Immature natural killer cell (primary cell): ENCODE measurements at regions not wholly inside any gene's neighbourhood (a gene's known extent, or its start where the extent isn't known, plus 50 kb on each side); places are given as distances from the start of the nearest gene placed in this dataset.

Source experiments
- DNase-seq, 3 donors: peaks; one replicate each; pipeline ENCODE4 v3.0.0; 2022; ENCODE audit warnings: mixed read lengths in 1 of 3
- H3K27ac Mint-ChIP-seq, 6 donors: one replicate each; pipeline ENCODE4 v1.8.0; 2020; ENCODE audit warnings: mixed read lengths in 6 of 6, mild to moderate bottlenecking in 5 of 6, inconsistent platforms in 4 of 6, moderate library complexity in 3 of 6
- H3K27me3 Mint-ChIP-seq, 3 donors: one replicate each; pipeline ENCODE4 v1.8.0; 2020 to 2021; ENCODE audit warnings: low read depth in 3 of 3, mild to moderate bottlenecking in 3 of 3, mixed read lengths in 3 of 3, moderate library complexity in 3 of 3, inconsistent platforms in 1 of 3
- H3K36me3 Mint-ChIP-seq, 3 donors: one replicate each; pipeline ENCODE4 v1.8.0; 2020; ENCODE audit warnings: mixed read lengths in 3 of 3, inconsistent platforms in 2 of 3, mild to moderate bottlenecking in 2 of 3
- H3K4me1 Mint-ChIP-seq, 2 donors: one replicate each; pipeline ENCODE4 v1.8.0; 2020; ENCODE audit warnings: inconsistent platforms in 2 of 2, mild to moderate bottlenecking in 2 of 2, mixed read lengths in 2 of 2, moderate library complexity in 1 of 2
- H3K4me3 Mint-ChIP-seq, 5 donors: one replicate each; pipeline ENCODE4 v1.8.0; 2020; ENCODE audit warnings: mild to moderate bottlenecking in 5 of 5, mixed read lengths in 5 of 5, inconsistent platforms in 3 of 5, moderate library complexity in 3 of 5
- H3K9me3 Mint-ChIP-seq, 6 donors: one replicate each; pipeline ENCODE4 v1.8.0; 2020; ENCODE audit warnings: mild to moderate bottlenecking in 6 of 6, mixed read lengths in 6 of 6, inconsistent platforms in 4 of 6, moderate library complexity in 3 of 6

- peak overlapping the region in 2 of 5 donors; percentile 15 to 47 for H3K4me3 Mint-ChIP-seq
Observed at GRCh38 chr7:25863729-25864110, 288.3 kb upstream of the NFE2L3 start.

GRCh38 chr7:25864511-25864910 lies 287.5 kb upstream of the NFE2L3 start:
- Mint-ChIP-seq H3K27me3 (peaks cover 14 to 42% (median 26%) of the 10 kb centered on the region in 3 donors), H3K36me3 (peaks cover 0 to 11% (median 6%) of the 10 kb centered on the region in 3 donors), H3K4me3 (no peak overlapping the region), H3K4me1 (peaks cover 19 to 33% of the 10 kb centered on the region in 2 donors), H3K9me3 (peaks cover 14 to 42% (median 27%) of the 10 kb centered on the region in 6 donors), H3K27ac (no peak overlapping the region)
- no peak for DNase-seq

More at GRCh38 chr7:25863729-25864110, 288.3 kb upstream of the NFE2L3 start:
- H3K27ac Mint-ChIP-seq: no peak overlapping the region
- DNase-seq: no peak
- H3K4me1 Mint-ChIP-seq: peaks cover 20 to 35% of the 10 kb centered on the region in 2 donors
- peaks cover 15 to 47% (median 34%) of the 10 kb centered on the region in 6 donors for H3K9me3 Mint-ChIP-seq
- H3K27me3 Mint-ChIP-seq: peaks cover 11 to 41% (median 26%) of the 10 kb centered on the region in 3 donors
- peaks cover 0 to 11% (median 9%) of the 10 kb centered on the region in 3 donors for H3K36me3 Mint-ChIP-seq

GRCh38 chr7:25864943-25865751 lies 286.9 kb upstream of the NFE2L3 start:
- Mint-ChIP-seq H3K4me3 (no peak overlapping the region), H3K4me1 (peaks cover 19 to 27% of the 10 kb centered on the region in 2 donors), H3K9me3 (peaks cover 8 to 42% (median 21%) of the 10 kb centered on the region in 6 donors), H3K27ac (no peak overlapping the region), H3K27me3 (peaks cover 15 to 42% (median 28%) of the 10 kb centered on the region in 3 donors), H3K36me3 (peaks cover 0 to 4% (median 0%) of the 10 kb centered on the region in 3 donors)
- DNase-seq: no peak

GRCh38 chr7:25868509-25868908 lies 283.5 kb upstream of the NFE2L3 start:
- no peak overlapping the region for H3K4me3 Mint-ChIP-seq
- H3K36me3 Mint-ChIP-seq: peaks cover 0 to 3% (median 3%) of the 10 kb centered on the region in 3 donors
- no peak overlapping the region for H3K27ac Mint-ChIP-seq
- DNase-seq: no peak
- peaks cover 0 to 13% (median 2%) of the 10 kb centered on the region in 6 donors for H3K9me3 Mint-ChIP-seq
- H3K4me1 Mint-ChIP-seq: peaks cover 1 to 4% of the 10 kb centered on the region in 2 donors
- H3K27me3 Mint-ChIP-seq: peaks cover 16 to 28% (median 19%) of the 10 kb centered on the region in 3 donors

GRCh38 chr7:25870574-25870973 lies 281.4 kb upstream of the NFE2L3 start:
- peaks cover 0 to 3% (median 0%) of the 10 kb centered on the region in 3 donors for H3K36me3 Mint-ChIP-seq
- no peak for DNase-seq
- H3K27ac Mint-ChIP-seq: no peak overlapping the region
- no peak overlapping the region for H3K4me3 Mint-ChIP-seq
- peaks cover 11 to 21% (median 13%) of the 10 kb centered on the region in 3 donors for H3K27me3 Mint-ChIP-seq
- no peaks in the 10 kb centered on the region for H3K4me1 Mint-ChIP-seq
- H3K9me3 Mint-ChIP-seq: no peaks in the 10 kb centered on the region

GRCh38 chr7:25876092-25876491 lies 275.9 kb upstream of the NFE2L3 start:
- H3K27me3 Mint-ChIP-seq: peaks cover 3 to 8% (median 6%) of the 10 kb centered on the region in 3 donors
- no peaks in the 10 kb centered on the region for H3K9me3 Mint-ChIP-seq
- no peak overlapping the region for H3K4me3 Mint-ChIP-seq
- H3K36me3 Mint-ChIP-seq: peaks cover 0 to 3% (median 0%) of the 10 kb centered on the region in 3 donors
- H3K27ac Mint-ChIP-seq: no peak overlapping the region
- H3K4me1 Mint-ChIP-seq: no peaks in the 10 kb centered on the region
- no peak for DNase-seq

GRCh38 chr7:25877802-25878789 lies 273.9 kb upstream of the NFE2L3 start:
- Mint-ChIP-seq H3K4me1 (no peaks in the 10 kb centered on the region), H3K27ac (no peak overlapping the region), H3K4me3 (no peak overlapping the region), H3K27me3 (peaks cover 3 to 10% (median 10%) of the 10 kb centered on the region in 3 donors), H3K9me3 (no peaks in the 10 kb centered on the region), H3K36me3 (no peaks in the 10 kb centered on the region)
- DNase-seq: no peak

- Mint-ChIP-seq H3K36me3 (no peaks in the 10 kb centered on the region), H3K9me3 (no peaks in the 10 kb centered on the region), H3K4me3 (no peak overlapping the region), H3K27ac (no peak overlapping the region), H3K27me3 (peaks cover 3 to 18% (median 14%) of the 10 kb centered on the region in 3 donors), H3K4me1 (no peaks in the 10 kb centered on the region)
- no peak for DNase-seq
Observed at GRCh38 chr7:25879799-25880198, 272.2 kb upstream of the NFE2L3 start.

GRCh38 chr7:25881317-25882037 lies 270.5 kb upstream of the NFE2L3 start:
- H3K27ac Mint-ChIP-seq: no peak overlapping the region
- H3K9me3 Mint-ChIP-seq: no peaks in the 10 kb centered on the region
- no peak overlapping the region for H3K4me3 Mint-ChIP-seq
- no peak for DNase-seq
- H3K36me3 Mint-ChIP-seq: no peaks in the 10 kb centered on the region
- peaks cover 0 to 14% (median 10%) of the 10 kb centered on the region in 3 donors for H3K27me3 Mint-ChIP-seq
- H3K4me1 Mint-ChIP-seq: no peaks in the 10 kb centered on the region

GRCh38 chr7:25882151-25882773 lies 269.7 kb upstream of the NFE2L3 start:
- Mint-ChIP-seq H3K4me1 (no peaks in the 10 kb centered on the region), H3K36me3 (no peaks in the 10 kb centered on the region), H3K27me3 (peaks cover 0 to 14% (median 12%) of the 10 kb centered on the region in 3 donors), H3K27ac (no peak overlapping the region), H3K4me3 (no peak overlapping the region), H3K9me3 (no peaks in the 10 kb centered on the region)
- DNase-seq: no peak

- no peak for DNase-seq
- peaks cover 0 to 14% (median 10%) of the 10 kb centered on the region in 3 donors for H3K27me3 Mint-ChIP-seq
- H3K9me3 Mint-ChIP-seq: no peaks in the 10 kb centered on the region
- no peaks in the 10 kb centered on the region for H3K36me3 Mint-ChIP-seq
- no peak overlapping the region for H3K27ac Mint-ChIP-seq
- H3K4me3 Mint-ChIP-seq: no peak overlapping the region
- H3K4me1 Mint-ChIP-seq: no peaks in the 10 kb centered on the region
Observed at GRCh38 chr7:25884265-25884828, 267.7 kb upstream of the NFE2L3 start.

GRCh38 chr7:25885057-25885576 lies 266.9 kb upstream of the NFE2L3 start:
- H3K9me3 Mint-ChIP-seq: no peaks in the 10 kb centered on the region
- no peak overlapping the region for H3K4me3 Mint-ChIP-seq
- DNase-seq: no peak
- H3K27ac Mint-ChIP-seq: no peak overlapping the region
- no peaks in the 10 kb centered on the region for H3K36me3 Mint-ChIP-seq
- peaks cover 0 to 16% (median 10%) of the 10 kb centered on the region in 3 donors for H3K27me3 Mint-ChIP-seq
- no peaks in the 10 kb centered on the region for H3K4me1 Mint-ChIP-seq
